Ammon's horn (tissue), 1 donor: ENCODE measurements at regions not wholly inside any gene's neighbourhood (a gene's known extent, or its start where the extent isn't known, plus 50 kb on each side); places are given as distances from the start of the nearest gene placed in this dataset.

ENCODE experiments used
- DNase-seq: peaks from one replicate; pipeline ENCODE4 v3.0.0-alpha.2; 2016; ENCODE audit warnings: low spot score

GRCh38 chr20:1712634-1713624 lies 55.4 kb upstream of the SIRPG start:
- no peak for DNase-seq

- DNase-seq = peak; percentile 24
Observed at GRCh38 chr20:1711826-1712601, 54.4 kb upstream of the SIRPG start.

GRCh38 chr20:1711266-1711665 lies 53.7 kb upstream of the SIRPG start:
- DNase-seq = no peak

GRCh38 chr20:1710484-1710883 lies 52.9 kb upstream of the SIRPG start:
- no peak for DNase-seq

- DNase-seq = no peak
Observed at GRCh38 chr20:1707588-1708449, 50.2 kb upstream of the SIRPG start.
